GM19397 (cell line): ENCODE measurements at regions not wholly inside any gene's neighbourhood (a gene's known extent, or its start where the extent isn't known, plus 50 kb on each side); places are given as distances from the start of the nearest gene placed in this dataset.

Experiments
- ATAC-seq: cut with Tn5 transposase; IDR thresholded peaks from one replicate; pipeline ENCODE4 v1.9.1; 2021; ENCODE audit warnings: mild to moderate bottlenecking, moderate library complexity; ENCODE audit not compliant: unreplicated experiment

- ATAC-seq, result no peak
Measured at GRCh38 chr9:79273311-79273710, 298.5 kb upstream of the TLE4 start.

GRCh38 chr9:79279356-79279755, 292.4 kb upstream of the TLE4 start:
- no peak for ATAC-seq

- ATAC-seq, result no peak
Measured at GRCh38 chr9:79280691-79281090, 291.1 kb upstream of the TLE4 start.

- ATAC-seq, result no peak
Measured at GRCh38 chr9:79284081-79284480, 287.7 kb upstream of the TLE4 start.

GRCh38 chr9:79286992-79287707, 284.6 kb upstream of the TLE4 start:
- ATAC-seq, result no peak

- ATAC-seq, result no peak
Measured at GRCh38 chr9:79287708-79288290, 284.0 kb upstream of the TLE4 start.

GRCh38 chr9:79289856-79290255, 281.9 kb upstream of the TLE4 start:
- no peak for ATAC-seq

- no peak for ATAC-seq
Measured at GRCh38 chr9:79292731-79293280, 279.0 kb upstream of the TLE4 start.

GRCh38 chr9:79300068-79300467, 271.7 kb upstream of the TLE4 start:
- ATAC-seq, result no peak

- no peak for ATAC-seq
Measured at GRCh38 chr9:79301085-79301484, 270.7 kb upstream of the TLE4 start.

- ATAC-seq, result no peak
Measured at GRCh38 chr9:79301551-79302391, 270.0 kb upstream of the TLE4 start.

GRCh38 chr9:79302569-79302968, 269.2 kb upstream of the TLE4 start:
- ATAC-seq, result no peak

GRCh38 chr9:79308012-79308411, 263.8 kb upstream of the TLE4 start:
- ATAC-seq, result no peak

- no peak for ATAC-seq
Measured at GRCh38 chr9:79312686-79313421, 258.9 kb upstream of the TLE4 start.

GRCh38 chr9:79325501-79325900, 246.3 kb upstream of the TLE4 start:
- ATAC-seq, result no peak

GRCh38 chr9:79329861-79330260, 241.9 kb upstream of the TLE4 start:
- no peak for ATAC-seq

- ATAC-seq, result no peak
Measured at GRCh38 chr9:79334001-79334400, 237.8 kb upstream of the TLE4 start.

GRCh38 chr9:79334711-79335110, 237.1 kb upstream of the TLE4 start:
- ATAC-seq, result no peak

- no peak for ATAC-seq
Measured at GRCh38 chr9:79335987-79336386, 235.8 kb upstream of the TLE4 start.

- ATAC-seq, result no peak
Measured at GRCh38 chr9:79341561-79341960, 230.2 kb upstream of the TLE4 start.
